GM12878 (cell line): ENCODE measurements at regions not wholly inside any gene's neighbourhood (a gene's known extent, or its start where the extent isn't known, plus 50 kb on each side); places are given as distances from the start of the nearest gene placed in this dataset.

Source experiments
- ATAC-seq: fragments of 200-7000 bp; cut with Tn5 transposase; 3 replicates; pipeline ENCODE4 v1.9.1; 2020; ENCODE audit warnings: mild to moderate bottlenecking, moderate library complexity
- BruUV-seq: library from RNA; stranded (reverse); fragments of 400-500 nt; replicated peaks from 2 replicates; lab custom pipeline; 2021; lab: Mats Ljungman, UMichigan
- CTCF ChIA-PET: fragments of 300-600 bp; sonication (Branson Sonifier 250); formaldehyde crosslinking; extraction: SDS; loops from one replicate; lab custom pipeline; 2021; ENCODE audit warnings: inconsistent platforms; lab: Yijun Ruan, JAX
- POLR2A ChIA-PET: fragments of 350-600 bp; formaldehyde crosslinking; extraction: SDS; loops from one replicate; lab custom pipeline; 2021; ENCODE audit warnings: inconsistent platforms; lab: Charles Lee
- RAD21 ChIA-PET: fragments of 300-600 bp; sonication (Branson Sonifier 250); formaldehyde crosslinking; loops from one replicate; lab custom pipeline; 2023; ENCODE audit warnings: antibody characterized with exemption; ENCODE audit not compliant: unreplicated experiment; lab: Charles Lee
- SMC1A ChIA-PET: fragments of 300-600 bp; sonication (Branson Sonifier 250); formaldehyde crosslinking; loops from one replicate; lab custom pipeline; 2023; ENCODE audit not compliant: unreplicated experiment, uncharacterized antibody; lab: Charles Lee
- DNase-seq: peaks from one replicate; pipeline ENCODE4 v3.0.0-alpha.2; 2011; ENCODE audit warnings: low read depth, low spot score
- FAIRE-seq: peaks from 3 replicates; lab custom pipeline; 2011; peaks lifted over from hg19 to GRCh38; lab: Jason Lieb, UNC
- H2AFZ ChIP-seq: 2 replicates; pipeline ENCODE4 v1.6.0; 2011; ENCODE audit warnings: low read depth, low read length, control low read depth; ENCODE audit not compliant: control insufficient read depth
- H3K27ac ChIP-seq: 2 replicates; pipeline ENCODE4 v1.5.1; 2011; ENCODE audit warnings: control low read depth; ENCODE audit not compliant: control insufficient read depth, insufficient read depth
- H3K27me3 ChIP-seq, 2 experiments: replicated peaks in 1 of 2; 2 replicates each; pipeline versions ENCODE4 v1.6.0 to v1.6.1; 2011; ENCODE audit warnings: low read length in 1 of 2; ENCODE audit not compliant: control insufficient read depth in 2 of 2, insufficient read depth in 2 of 2
- H3K36me3 ChIP-seq, 2 experiments: 2 replicates each; pipeline ENCODE4 v1.5.1; 2011; ENCODE audit warnings: low read length in 1 of 2; ENCODE audit not compliant: control insufficient read depth in 2 of 2, insufficient read depth in 2 of 2
- H3K4me1 ChIP-seq: 2 replicates; pipeline ENCODE4 v1.6.1; 2011; ENCODE audit warnings: mild to moderate bottlenecking, low read length, moderate library complexity, mixed read lengths; ENCODE audit not compliant: control insufficient read depth, insufficient read depth
- H3K4me2 ChIP-seq: 2 replicates; pipeline ENCODE4 v1.6.0; 2011; ENCODE audit warnings: control low read depth; ENCODE audit not compliant: control insufficient read depth, insufficient read depth
- H3K4me3 ChIP-seq: fragments of 200-600 bp; sonication (generic); 2 replicates; pipeline ENCODE4 v1.5.1; 2016
- H3K79me2 ChIP-seq: 2 replicates; pipeline ENCODE4 v1.6.0; 2011; ENCODE audit warnings: low read length; ENCODE audit not compliant: control insufficient read depth, insufficient read depth
- H3K9ac ChIP-seq: 2 replicates; pipeline ENCODE4 v1.8.0; 2011; ENCODE audit warnings: low read length, control low read depth, mixed read lengths; ENCODE audit not compliant: control insufficient read depth, insufficient read depth
- H3K9me3 ChIP-seq: replicated peaks from 3 replicates; pipeline ENCODE4 v1.5.1; 2011; ENCODE audit warnings: mild to moderate bottlenecking, low read length; ENCODE audit not compliant: control insufficient read depth, insufficient read depth
- H4K20me1 ChIP-seq: 2 replicates; pipeline ENCODE4 v1.6.0; 2011; ENCODE audit not compliant: control insufficient read depth, insufficient read depth
- ATF3 ChIP-seq: IDR thresholded peaks from 2 replicates; pipeline ENCODE4 v1.6.1; 2011; ENCODE audit warnings: low read depth, mild to moderate bottlenecking, low read length, moderate library complexity, borderline replicate concordance; ENCODE audit errors: extremely low read depth
- CBX3 ChIP-seq: fragments of 200-600 bp; sonication (generic); IDR thresholded peaks from 2 replicates; pipeline ENCODE4 v1.6.1; 2016; ENCODE audit warnings: low read depth, borderline replicate concordance
- CREM ChIP-seq: IDR thresholded peaks from 2 replicates; pipeline ENCODE4 v1.6.1; 2014; ENCODE audit warnings: antibody characterized with exemption, low read depth
- ESRRA ChIP-seq: IDR thresholded peaks from 2 replicates; pipeline ENCODE4 v1.6.1; 2012; ENCODE audit warnings: mild to moderate bottlenecking, low read length, improper control_type of control experiment
- IRF5 ChIP-seq: fragments of 450-650 bp; IDR thresholded peaks from 2 replicates; pipeline ENCODE4 v1.6.1; 2017; ENCODE audit warnings: borderline replicate concordance
- JUNB ChIP-seq: IDR thresholded peaks from 2 replicates; pipeline ENCODE4 v1.6.1; 2016; ENCODE audit warnings: antibody characterized with exemption, mild to moderate bottlenecking
- MLLT1 ChIP-seq: fragments of 450-650 bp; IDR thresholded peaks from 2 replicates; pipeline ENCODE4 v1.6.1; 2016; ENCODE audit warnings: mild to moderate bottlenecking
- NR2F1 ChIP-seq: fragments of 450-650 bp; conservative IDR thresholded peaks from 2 replicates; pipeline ENCODE4 v1.6.1; 2017; ENCODE audit warnings: mild to moderate bottlenecking
- POLR2A ChIP-seq: IDR thresholded peaks from 2 replicates; pipeline ENCODE4 v1.6.1; 2011; ENCODE audit warnings: low read depth, mild to moderate bottlenecking, low read length
- SUZ12 ChIP-seq: fragments of 200-600 bp; sonication (generic); IDR thresholded peaks from one replicate; pipeline ENCODE4 v1.6.1; 2018; ENCODE audit warnings: antibody characterized with exemption, mild to moderate bottlenecking; ENCODE audit not compliant: unreplicated experiment
- TCF3 ChIP-seq: IDR thresholded peaks from 2 replicates; pipeline ENCODE4 v1.6.1; 2012; ENCODE audit warnings: low read depth, mild to moderate bottlenecking, low read length, borderline replicate concordance; ENCODE audit not compliant: insufficient read depth
- ZBTB33 ChIP-seq: fragments of 450-650 bp; IDR thresholded peaks from 2 replicates; pipeline ENCODE4 v1.6.1; 2017; ENCODE audit warnings: mild to moderate bottlenecking
- ZNF207 ChIP-seq: fragments of 450-650 bp; IDR thresholded peaks from 2 replicates; pipeline ENCODE4 v1.6.1; 2014; ENCODE audit warnings: antibody characterized with exemption, mild to moderate bottlenecking, borderline replicate concordance
- WGBS: methylation state at CpG from one replicate; pipeline ENCODE4 v1.1.6; 2016; ENCODE audit warnings: low lambda C conversion rate; ENCODE audit not compliant: insufficient replicate concordance, insufficient coverage; ENCODE audit errors: missing lambda C conversion rate; 5-methylcytosine and 5-hydroxymethylcytosine counted together
- in situ Hi-C: fragments of 300-500 bp; cut with MboI; formaldehyde crosslinking; loops from 9 replicates; pipeline ENCODE4 v1.14.3; 2018; ENCODE audit warnings: mixed read lengths
- intact Hi-C: fragments of 100-400 bp; cut with micrococcal nuclease; formaldehyde crosslinking; loops from one replicate; pipeline ENCODE4 v1.14.2; 2022; ENCODE audit not compliant: unreplicated experiment
- TF ChIP-seq, protein P1 (sequence below): fragments of 450-650 bp; formaldehyde crosslinking; IDR thresholded peaks from 2 replicates; pipeline ENCODE4 v1.5.0; 2022; ENCODE audit warnings: mild to moderate bottlenecking, missing genetic modification characterization
- TF ChIP-seq, protein P2 (sequence below): IDR thresholded peaks from 2 replicates; pipeline ENCODE4 v1.6.1; 2011; ENCODE audit warnings: borderline replicate concordance, low read depth, mild to moderate bottlenecking, moderate library complexity, low read length; ENCODE audit not compliant: insufficient read depth, poor library complexity, severe bottlenecking

- H3K9me3 ChIP-seq, result peaks cover 4% of the 10 kb centered on the region; the same call in 2 of the 3 replicates
- H4K20me1 ChIP-seq, result no peaks in the 10 kb centered on the region
- H3K9ac ChIP-seq, result no peak overlapping the region
- POLR2A ChIA-PET, result no interaction called here
- no peaks in the 10 kb centered on the region for H3K79me2 ChIP-seq
- no peak overlapping the region for H3K4me3 ChIP-seq
- no TSS peak for BruUV-seq
- no peak overlapping the region for H3K4me2 ChIP-seq
- H3K36me3 ChIP-seq, result no peaks in the 10 kb centered on the region
- intact Hi-C loops (no loop called here), in situ Hi-C loops (no loop called here)
- ATAC-seq (no peak), DNase-seq (no peak), FAIRE-seq (no peak)
- 59% methylated on average over 19 of the region's 19 CpGs for WGBS
- no peak overlapping the region for H2AFZ ChIP-seq
- H3K27ac ChIP-seq, result no peak overlapping the region
- SMC1A ChIA-PET, result no interaction called here
- RAD21 ChIA-PET, result no interaction called here
- H3K4me1 ChIP-seq, result no peaks in the 10 kb centered on the region
- no peaks in the 10 kb centered on the region for H3K27me3 ChIP-seq
- CTCF ChIA-PET, result no interaction called here
- TF ChIP-seq CREM (no peak), JUNB (no peak), ESRRA (no peak), ATF3 (no peak), CBX3 (no peak), POLR2A (no peak), NR2F1 (no peak), IRF5 (no peak), TCF3 (no peak), MLLT1 (no peak), SUZ12 (no peak), ZBTB33 (no peak), ZNF207 (no peak)
- TF ChIP-seq, protein P1, sequence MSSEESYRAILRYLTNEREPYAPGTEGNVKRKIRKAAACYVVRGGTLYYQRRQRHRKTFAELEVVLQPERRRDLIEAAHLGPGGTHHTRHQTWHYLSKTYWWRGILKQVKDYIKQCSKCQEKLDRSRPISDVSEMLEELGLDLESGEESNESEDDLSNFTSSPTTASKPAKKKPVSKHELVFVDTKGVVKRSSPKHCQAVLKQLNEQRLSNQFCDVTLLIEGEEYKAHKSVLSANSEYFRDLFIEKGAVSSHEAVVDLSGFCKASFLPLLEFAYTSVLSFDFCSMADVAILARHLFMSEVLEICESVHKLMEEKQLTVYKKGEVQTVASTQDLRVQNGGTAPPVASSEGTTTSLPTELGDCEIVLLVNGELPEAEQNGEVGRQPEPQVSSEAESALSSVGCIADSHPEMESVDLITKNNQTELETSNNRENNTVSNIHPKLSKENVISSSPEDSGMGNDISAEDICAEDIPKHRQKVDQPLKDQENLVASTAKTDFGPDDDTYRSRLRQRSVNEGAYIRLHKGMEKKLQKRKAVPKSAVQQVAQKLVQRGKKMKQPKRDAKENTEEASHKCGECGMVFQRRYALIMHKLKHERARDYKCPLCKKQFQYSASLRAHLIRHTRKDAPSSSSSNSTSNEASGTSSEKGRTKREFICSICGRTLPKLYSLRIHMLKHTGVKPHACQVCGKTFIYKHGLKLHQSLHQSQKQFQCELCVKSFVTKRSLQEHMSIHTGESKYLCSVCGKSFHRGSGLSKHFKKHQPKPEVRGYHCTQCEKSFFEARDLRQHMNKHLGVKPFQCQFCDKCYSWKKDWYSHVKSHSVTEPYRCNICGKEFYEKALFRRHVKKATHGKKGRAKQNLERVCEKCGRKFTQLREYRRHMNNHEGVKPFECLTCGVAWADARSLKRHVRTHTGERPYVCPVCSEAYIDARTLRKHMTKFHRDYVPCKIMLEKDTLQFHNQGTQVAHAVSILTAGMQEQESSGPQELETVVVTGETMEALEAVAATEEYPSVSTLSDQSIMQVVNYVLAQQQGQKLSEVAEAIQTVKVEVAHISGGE (CRISPR knock-in tag), result no peak
- TF ChIP-seq, protein P2, sequence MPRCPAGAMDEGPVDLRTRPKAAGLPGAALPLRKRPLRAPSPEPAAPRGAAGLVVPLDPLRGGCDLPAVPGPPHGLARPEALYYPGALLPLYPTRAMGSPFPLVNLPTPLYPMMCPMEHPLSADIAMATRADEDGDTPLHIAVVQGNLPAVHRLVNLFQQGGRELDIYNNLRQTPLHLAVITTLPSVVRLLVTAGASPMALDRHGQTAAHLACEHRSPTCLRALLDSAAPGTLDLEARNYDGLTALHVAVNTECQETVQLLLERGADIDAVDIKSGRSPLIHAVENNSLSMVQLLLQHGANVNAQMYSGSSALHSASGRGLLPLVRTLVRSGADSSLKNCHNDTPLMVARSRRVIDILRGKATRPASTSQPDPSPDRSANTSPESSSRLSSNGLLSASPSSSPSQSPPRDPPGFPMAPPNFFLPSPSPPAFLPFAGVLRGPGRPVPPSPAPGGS, result no peak
These were observed 255.6 kb downstream of the ERMARD start for GRCh38 chr6:170006900-170007467.
